Sigmoid colon (tissue), 4 donors: ENCODE measurements at regions not wholly inside any gene's neighbourhood (a gene's known extent, or its start where the extent isn't known, plus 50 kb on each side); places are given as distances from the start of the nearest gene placed in this dataset.

ENCODE experiments used
- POLR2AphosphoS5 ChIP-seq, 4 donors: sonication (generic); formaldehyde crosslinking; IDR thresholded peaks; one replicate each; pipeline ENCODE4 v1.6.1; 2017; ENCODE audit warnings: antibody characterized with exemption in 4 of 4
- TF ChIP-seq, protein P1 (sequence below), 4 experiments: fragments of 450-650 bp in 3 of 4; fragments of 200-600 bp in 1 of 4; IDR thresholded peaks; one replicate each; pipeline ENCODE4 v1.5.1; 2016 to 2019; ENCODE audit warnings: antibody characterized with exemption in 4 of 4, mild to moderate bottlenecking in 3 of 4, moderate library complexity in 2 of 4

GRCh38 chr5:164610374-164610773 is 1105.0 kb downstream of the MAT2B start:
- no peak for TF ChIP-seq POLR2AphosphoS5 (IDR thresholded peaks at IDR 0.05)
- TF ChIP-seq, protein P1, sequence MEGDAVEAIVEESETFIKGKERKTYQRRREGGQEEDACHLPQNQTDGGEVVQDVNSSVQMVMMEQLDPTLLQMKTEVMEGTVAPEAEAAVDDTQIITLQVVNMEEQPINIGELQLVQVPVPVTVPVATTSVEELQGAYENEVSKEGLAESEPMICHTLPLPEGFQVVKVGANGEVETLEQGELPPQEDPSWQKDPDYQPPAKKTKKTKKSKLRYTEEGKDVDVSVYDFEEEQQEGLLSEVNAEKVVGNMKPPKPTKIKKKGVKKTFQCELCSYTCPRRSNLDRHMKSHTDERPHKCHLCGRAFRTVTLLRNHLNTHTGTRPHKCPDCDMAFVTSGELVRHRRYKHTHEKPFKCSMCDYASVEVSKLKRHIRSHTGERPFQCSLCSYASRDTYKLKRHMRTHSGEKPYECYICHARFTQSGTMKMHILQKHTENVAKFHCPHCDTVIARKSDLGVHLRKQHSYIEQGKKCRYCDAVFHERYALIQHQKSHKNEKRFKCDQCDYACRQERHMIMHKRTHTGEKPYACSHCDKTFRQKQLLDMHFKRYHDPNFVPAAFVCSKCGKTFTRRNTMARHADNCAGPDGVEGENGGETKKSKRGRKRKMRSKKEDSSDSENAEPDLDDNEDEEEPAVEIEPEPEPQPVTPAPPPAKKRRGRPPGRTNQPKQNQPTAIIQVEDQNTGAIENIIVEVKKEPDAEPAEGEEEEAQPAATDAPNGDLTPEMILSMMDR (IDR thresholded peaks at IDR 0.05): no peak
